AG04450 (cell line): ENCODE measurements at regions not wholly inside any gene's neighbourhood (a gene's known extent, or its start where the extent isn't known, plus 50 kb on each side); places are given as distances from the start of the nearest gene placed in this dataset.

Source experiments
- CTCF ChIA-PET: fragments of 300-600, 350-600 bp; formaldehyde crosslinking; extraction: SDS; loops from one replicate; lab custom pipeline; 2022; ENCODE audit warnings: antibody characterized with exemption, inconsistent platforms; lab: Charles Lee
- POLR2A ChIA-PET: fragments of 350-600 bp; formaldehyde crosslinking; extraction: SDS; loops from one replicate; lab custom pipeline; 2021; ENCODE audit warnings: antibody characterized with exemption, inconsistent platforms; lab: Yijun Ruan, JAX
- DNase-seq: peaks from one replicate; pipeline ENCODE4 v3.0.0-alpha.2; 2011; ENCODE audit warnings: low read depth, low spot score
- H3K27ac ChIP-seq: one replicate; pipeline ENCODE4 v1.5.1; 2012; ENCODE audit warnings: low read depth, low read length, control low read depth
- H3K27me3 ChIP-seq: one replicate; pipeline ENCODE4 v1.6.0; 2012; ENCODE audit warnings: low read length; ENCODE audit not compliant: control insufficient read depth, insufficient read depth
- H3K4me3 ChIP-seq: 2 replicates; pipeline ENCODE4 v1.5.1; 2011; ENCODE audit warnings: mild to moderate bottlenecking, low read depth, low read length, control low read depth
- H3K9me3 ChIP-seq: 2 replicates; pipeline ENCODE4 v1.5.1; 2012; ENCODE audit warnings: low read length; ENCODE audit not compliant: control insufficient read depth, insufficient read depth
- TF ChIP-seq, protein P1 (sequence below): IDR thresholded peaks from 2 replicates; pipeline ENCODE4 v1.5.1; 2011; ENCODE audit warnings: low read depth, low read length, control low read depth, inconsistent platforms

DNA sequence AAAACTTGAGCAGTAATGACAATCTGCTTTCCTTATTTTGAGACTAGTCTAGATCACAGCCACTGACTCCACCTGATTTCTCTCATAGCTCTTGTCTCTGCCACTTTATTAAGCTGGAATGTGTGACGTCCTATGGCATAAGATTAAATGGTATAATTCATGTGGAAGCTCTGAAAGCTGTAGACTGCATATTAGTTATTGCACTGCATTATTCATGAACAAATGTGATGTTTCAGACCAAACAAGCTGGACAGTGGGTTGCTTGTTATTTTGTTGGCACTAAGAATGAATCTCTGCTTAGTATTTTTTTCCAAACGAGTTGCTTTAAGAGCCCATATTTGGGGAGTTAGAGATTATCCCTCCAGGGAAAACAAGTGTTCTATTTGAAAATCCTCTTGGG lies 1218.5 kb downstream of the SUCLG1 start:
- no peak overlapping the region for H3K27ac ChIP-seq
- H3K4me3 ChIP-seq: no peak overlapping the region
- CTCF ChIA-PET: no interaction called here
- POLR2A ChIA-PET: no interaction called here
- TF ChIP-seq, protein P1, sequence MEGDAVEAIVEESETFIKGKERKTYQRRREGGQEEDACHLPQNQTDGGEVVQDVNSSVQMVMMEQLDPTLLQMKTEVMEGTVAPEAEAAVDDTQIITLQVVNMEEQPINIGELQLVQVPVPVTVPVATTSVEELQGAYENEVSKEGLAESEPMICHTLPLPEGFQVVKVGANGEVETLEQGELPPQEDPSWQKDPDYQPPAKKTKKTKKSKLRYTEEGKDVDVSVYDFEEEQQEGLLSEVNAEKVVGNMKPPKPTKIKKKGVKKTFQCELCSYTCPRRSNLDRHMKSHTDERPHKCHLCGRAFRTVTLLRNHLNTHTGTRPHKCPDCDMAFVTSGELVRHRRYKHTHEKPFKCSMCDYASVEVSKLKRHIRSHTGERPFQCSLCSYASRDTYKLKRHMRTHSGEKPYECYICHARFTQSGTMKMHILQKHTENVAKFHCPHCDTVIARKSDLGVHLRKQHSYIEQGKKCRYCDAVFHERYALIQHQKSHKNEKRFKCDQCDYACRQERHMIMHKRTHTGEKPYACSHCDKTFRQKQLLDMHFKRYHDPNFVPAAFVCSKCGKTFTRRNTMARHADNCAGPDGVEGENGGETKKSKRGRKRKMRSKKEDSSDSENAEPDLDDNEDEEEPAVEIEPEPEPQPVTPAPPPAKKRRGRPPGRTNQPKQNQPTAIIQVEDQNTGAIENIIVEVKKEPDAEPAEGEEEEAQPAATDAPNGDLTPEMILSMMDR: no peak
- no peak for DNase-seq
- no peaks in the 10 kb centered on the region for H3K9me3 ChIP-seq
- H3K27me3 ChIP-seq: no peaks in the 10 kb centered on the region

- POLR2A ChIA-PET: no interaction called here
- Histone ChIP-seq H3K4me3 (no peak overlapping the region), H3K27ac (no peak overlapping the region), H3K9me3 (no peaks in the 10 kb centered on the region), H3K27me3 (no peaks in the 10 kb centered on the region)
- TF ChIP-seq, protein P1: no peak
- CTCF ChIA-PET: no interaction called here
- DNase-seq: no peak
These were observed 1221.0 kb downstream of the SUCLG1 start for GRCh38 chr2:83238111-83238510.

- no peak overlapping the region for H3K27ac ChIP-seq
- ChIA-PET POLR2A (no interaction called here), CTCF (no interaction called here)
These were observed 1224.8 kb downstream of the SUCLG1 start for GRCh38 chr2:83234246-83234645.

DNA sequence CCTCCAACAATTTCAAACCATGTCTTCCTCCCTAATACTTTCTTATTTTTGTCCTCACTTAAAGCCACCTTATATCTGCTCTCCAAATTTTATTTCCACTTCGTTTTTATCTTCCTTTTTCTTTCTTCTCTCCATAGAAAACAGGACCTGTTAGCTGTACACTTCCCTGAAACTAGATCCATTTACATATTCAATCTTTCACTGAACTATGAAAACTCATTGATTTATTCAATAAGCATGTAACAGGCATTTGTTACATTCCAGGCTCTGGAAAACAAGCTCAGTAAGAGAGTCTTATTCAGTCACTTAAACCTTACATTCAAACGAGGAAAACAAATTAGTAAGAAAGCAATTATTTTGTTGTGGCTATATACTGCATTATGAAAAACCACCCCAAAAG lies 1225.3 kb downstream of the SUCLG1 start:
- H3K9me3 ChIP-seq: no peaks in the 10 kb centered on the region
- no peak for DNase-seq
- H3K27ac ChIP-seq: no peak overlapping the region
- CTCF ChIA-PET: no interaction called here
- POLR2A ChIA-PET: no interaction called here
- no peaks in the 10 kb centered on the region for H3K27me3 ChIP-seq
- TF ChIP-seq, protein P1: no peak
- no peak overlapping the region for H3K4me3 ChIP-seq

More at GRCh38 chr2:83234246-83234645, 1224.8 kb downstream of the SUCLG1 start:
- H3K27me3 ChIP-seq: no peaks in the 10 kb centered on the region
- H3K9me3 ChIP-seq: no peaks in the 10 kb centered on the region
- DNase-seq: no peak
- TF ChIP-seq, protein P1: no peak
- H3K4me3 ChIP-seq: no peak overlapping the region

- H3K4me3 ChIP-seq: no peak overlapping the region
- H3K27ac ChIP-seq: no peak overlapping the region
- H3K9me3 ChIP-seq: no peaks in the 10 kb centered on the region
- ChIA-PET CTCF (no interaction called here), POLR2A (no interaction called here)
- DNase-seq: no peak
- no peaks in the 10 kb centered on the region for H3K27me3 ChIP-seq
- TF ChIP-seq, protein P1: no peak
These were observed 1225.8 kb downstream of the SUCLG1 start for GRCh38 chr2:83233326-83233725.
